Bronchial epithelial cell (primary cell): ENCODE measurements at regions not wholly inside any gene's neighbourhood (a gene's known extent, or its start where the extent isn't known, plus 50 kb on each side); places are given as distances from the start of the nearest gene placed in this dataset.

Experiments
- DNase-seq: peaks from one replicate; pipeline ENCODE4 v3.0.0-alpha.2; 2010; ENCODE audit warnings: low read depth
- FAIRE-seq: peaks from 2 replicates; lab custom pipeline; 2011; peaks lifted over from hg19 to GRCh38; lab: Jason Lieb, UNC
- H3K27me3 ChIP-seq: 2 replicates; pipeline ENCODE4 v1.5.1; 2011; ENCODE audit warnings: low read length; ENCODE audit not compliant: control insufficient read depth, insufficient read depth
- H3K36me3 ChIP-seq: 2 replicates; pipeline ENCODE4 v1.5.1; 2011; ENCODE audit warnings: low read length; ENCODE audit not compliant: control insufficient read depth, insufficient read depth
- H3K4me3 ChIP-seq: 2 replicates; pipeline ENCODE4 v1.5.1; 2011; ENCODE audit warnings: mild to moderate bottlenecking, low read depth, low read length, control low read depth
- CTCF ChIP-seq: IDR thresholded peaks from 2 replicates; pipeline ENCODE4 v1.5.1; 2011; ENCODE audit warnings: mild to moderate bottlenecking, moderate library complexity, low read length, control low read depth, inconsistent platforms; ENCODE audit not compliant: insufficient read depth, severe bottlenecking

GRCh38 chr11:20303391-20303965, 60.0 kb upstream of the HTATIP2 start:
- FAIRE-seq, result no peak
- H3K36me3 ChIP-seq, result no peaks in the 10 kb centered on the region
- peaks cover 2% of the 10 kb centered on the region for H3K27me3 ChIP-seq
- no peak overlapping the region for H3K4me3 ChIP-seq
- no peak for TF ChIP-seq CTCF
- no peak for DNase-seq

- FAIRE-seq, result no peak
- DNase-seq, result no peak
- no peak overlapping the region for H3K4me3 ChIP-seq
Measured at GRCh38 chr11:20293992-20294391, 69.5 kb upstream of the HTATIP2 start.

GRCh38 chr11:20293531-20293930, 70.0 kb upstream of the HTATIP2 start:
- FAIRE-seq (no peak), DNase-seq (peak; percentile 13)
- no peak for TF ChIP-seq CTCF
- Histone ChIP-seq H3K36me3 (no peaks in the 10 kb centered on the region), H3K4me3 (no peak overlapping the region), H3K27me3 (no peaks in the 10 kb centered on the region)

More at GRCh38 chr11:20293992-20294391, 69.5 kb upstream of the HTATIP2 start:
- no peaks in the 10 kb centered on the region for H3K36me3 ChIP-seq
- no peak for TF ChIP-seq CTCF
- H3K27me3 ChIP-seq, result no peaks in the 10 kb centered on the region

GRCh38 chr11:20289732-20290131, 73.8 kb upstream of the HTATIP2 start:
- no peak for TF ChIP-seq CTCF
- no peak for DNase-seq
- FAIRE-seq, result no peak
- Histone ChIP-seq H3K36me3 (no peaks in the 10 kb centered on the region), H3K27me3 (no peaks in the 10 kb centered on the region), H3K4me3 (no peak overlapping the region)

- Histone ChIP-seq H3K36me3 (no peaks in the 10 kb centered on the region), H3K4me3 (no peak overlapping the region), H3K27me3 (no peaks in the 10 kb centered on the region)
- no peak for TF ChIP-seq CTCF
- FAIRE-seq (no peak), DNase-seq (no peak)
Measured at GRCh38 chr11:20283475-20283874, 80.0 kb upstream of the HTATIP2 start.

- Histone ChIP-seq H3K4me3 (no peak overlapping the region), H3K27me3 (no peaks in the 10 kb centered on the region), H3K36me3 (no peaks in the 10 kb centered on the region)
- TF ChIP-seq CTCF, result no peak
- DNase-seq (no peak), FAIRE-seq (no peak)
Measured at GRCh38 chr11:20278727-20279126, 84.8 kb upstream of the HTATIP2 start.
